ENCODE measurements at regions not wholly inside any gene's neighbourhood (a gene's known extent, or its start where the extent isn't known, plus 50 kb on each side); places are given as distances from the start of the nearest gene placed in this dataset.

GRCh38 chr10:28444031-28444430 is 88.9 kb upstream of the WAC start:
- TF ChIP-seq POLR2A (IDR thresholded peaks at IDR 0.05; ENCODE audit: low read length) (no peak), GATA1 (IDR thresholded peaks at IDR 0.05; ENCODE audit: low read depth, low read length) (no peak)
- DNase-seq = no peak

GRCh38 chr10:28445516-28445915 is 87.4 kb upstream of the WAC start:
- TF ChIP-seq POLR2A (IDR thresholded peaks at IDR 0.05; ENCODE audit: low read length) = no peak
- no peak for TF ChIP-seq GATA1 (IDR thresholded peaks at IDR 0.05; ENCODE audit: low read depth, low read length)
- DNase-seq = no peak

DNA sequence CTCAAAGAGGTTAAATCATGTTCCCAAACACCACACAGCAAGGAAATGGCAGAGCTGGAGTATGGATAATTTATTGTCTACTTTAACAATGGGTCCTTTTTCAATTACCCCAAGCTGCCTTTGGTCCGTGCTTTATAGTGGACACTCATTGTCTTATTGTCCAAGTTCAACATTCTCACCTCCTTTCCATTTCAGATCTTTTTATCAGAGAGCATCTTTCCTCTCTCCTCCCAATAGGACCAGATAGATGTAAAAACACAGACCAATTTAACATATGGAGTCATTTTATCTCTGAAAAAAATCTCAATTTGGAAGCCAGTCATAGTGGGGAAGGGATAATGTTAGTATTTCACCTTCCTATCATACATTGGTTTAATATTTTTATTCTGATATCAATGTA is 83.5 kb upstream of the WAC start:
- TF ChIP-seq POLR2A (IDR thresholded peaks at IDR 0.05; ENCODE audit: low read length) = no peak
- no peak for TF ChIP-seq GATA1 (IDR thresholded peaks at IDR 0.05; ENCODE audit: low read depth, low read length)
- DNase-seq = no peak

DNA sequence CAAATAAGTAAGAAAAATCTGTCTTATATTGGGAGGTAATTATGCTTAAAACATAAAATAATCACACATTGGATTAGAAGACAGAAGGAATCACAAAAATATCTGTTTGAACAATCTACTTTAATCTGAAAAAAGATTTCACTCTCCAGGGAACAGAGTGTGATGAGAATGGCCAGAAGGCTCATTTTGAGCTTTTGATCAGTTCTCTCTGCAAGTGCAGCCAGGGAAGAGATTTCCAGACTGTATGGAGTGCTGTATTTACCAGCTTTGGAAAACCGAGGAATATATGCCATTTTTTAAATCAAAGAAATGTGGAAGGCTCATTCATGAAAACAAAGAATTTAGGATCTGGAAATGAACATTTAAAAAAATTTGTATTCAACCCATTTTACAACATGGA is 83.0 kb upstream of the WAC start:
- DNase-seq = no peak
- TF ChIP-seq POLR2A (IDR thresholded peaks at IDR 0.05; ENCODE audit: low read length) (no peak), GATA1 (IDR thresholded peaks at IDR 0.05; ENCODE audit: low read depth, low read length) (no peak)

DNA sequence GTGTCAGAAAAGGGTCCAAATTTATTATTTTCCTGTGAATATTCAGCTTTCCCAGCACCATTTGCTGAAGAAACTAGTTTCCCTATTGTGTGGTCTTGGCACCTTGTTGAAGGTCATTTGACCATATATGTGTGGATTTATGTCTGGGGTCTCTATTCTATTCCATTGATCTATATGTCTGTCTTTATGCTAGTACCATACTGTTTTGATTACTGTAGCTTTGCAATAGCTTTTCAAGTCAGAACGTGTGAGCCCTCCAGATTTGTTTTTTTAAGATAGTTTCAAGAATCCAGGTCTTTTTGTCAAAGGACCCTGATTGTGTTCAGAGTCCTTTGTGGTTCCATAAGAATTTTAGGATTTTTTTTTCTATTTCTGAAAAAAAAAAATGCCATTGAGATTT is 79.0 kb upstream of the WAC start:
- no peak for DNase-seq
- no peak for TF ChIP-seq POLR2A (IDR thresholded peaks at IDR 0.05; ENCODE audit: low read length)
- TF ChIP-seq GATA1 (IDR thresholded peaks at IDR 0.05; ENCODE audit: low read depth, low read length) = no peak

GRCh38 chr10:28457110-28457509 is 75.8 kb upstream of the WAC start:
- TF ChIP-seq POLR2A (IDR thresholded peaks at IDR 0.05; ENCODE audit: low read length) = no peak
- no peak for TF ChIP-seq GATA1 (IDR thresholded peaks at IDR 0.05; ENCODE audit: low read depth, low read length)
- no peak for DNase-seq

- peak; percentile 14 to 69 for DNase-seq
Observed at GRCh38 chr10:28457873-28458272, 75.0 kb upstream of the WAC start.

- TF ChIP-seq GATA1 (IDR thresholded peaks at IDR 0.05; ENCODE audit: low read depth, low read length) (no peak), POLR2A (IDR thresholded peaks at IDR 0.05; ENCODE audit: low read length) (no peak)
- no peak for DNase-seq
Observed at GRCh38 chr10:28459453-28460144, 73.3 kb upstream of the WAC start.

DNA sequence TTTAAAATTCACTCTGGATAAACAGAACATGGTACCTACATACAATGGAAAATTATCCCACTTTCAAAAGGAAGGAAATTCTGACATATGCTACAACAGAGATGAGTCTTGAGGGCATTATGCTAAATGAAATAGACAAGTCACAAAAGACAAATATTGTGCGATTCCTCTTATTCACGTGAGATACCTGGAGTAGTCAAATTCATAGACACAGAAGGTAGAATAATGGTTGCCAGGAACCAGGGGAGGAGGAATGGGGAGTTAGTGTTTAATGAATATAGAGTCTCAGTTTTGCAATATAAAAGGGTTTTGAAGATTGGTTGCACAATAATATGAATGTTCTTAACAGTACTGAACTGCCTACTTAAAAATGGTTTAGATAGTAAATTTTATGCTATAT is 69.8 kb upstream of the WAC start:
- no peak for DNase-seq
- TF ChIP-seq GATA1 (IDR thresholded peaks at IDR 0.05; ENCODE audit: low read depth, low read length) (no peak), POLR2A (IDR thresholded peaks at IDR 0.05; ENCODE audit: low read length) (no peak)

- DNase-seq = no peak
- TF ChIP-seq GATA1 (IDR thresholded peaks at IDR 0.05; ENCODE audit: low read depth, low read length) = no peak
- no peak for TF ChIP-seq POLR2A (IDR thresholded peaks at IDR 0.05; ENCODE audit: low read length)
Observed at GRCh38 chr10:28463676-28464395, 69.1 kb upstream of the WAC start.

DNA sequence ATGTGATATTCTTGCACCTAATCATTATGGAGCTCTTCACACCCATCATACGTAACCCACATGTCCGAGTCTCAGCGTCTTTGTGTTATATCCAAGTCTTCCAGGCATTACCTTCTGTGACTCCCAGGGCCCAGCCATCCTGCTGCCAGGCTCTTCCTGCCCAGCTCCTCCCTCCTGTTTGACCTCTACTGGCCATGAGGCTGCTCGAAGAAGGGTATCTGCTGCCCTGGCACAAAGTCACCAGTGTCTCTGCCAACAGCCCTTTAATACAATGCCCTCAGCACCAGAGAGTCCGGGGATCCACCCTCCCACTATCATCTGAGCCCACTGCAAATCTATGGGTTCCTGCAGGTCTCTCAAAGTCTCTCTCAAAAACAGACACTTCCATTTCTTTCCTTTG is 65.3 kb upstream of the WAC start:
- TF ChIP-seq GATA1 (IDR thresholded peaks at IDR 0.05; ENCODE audit: low read depth, low read length) (no peak), POLR2A (IDR thresholded peaks at IDR 0.05; ENCODE audit: low read length) (no peak)
- DNase-seq = no peak

- no peak for TF ChIP-seq GATA1 (IDR thresholded peaks at IDR 0.05; ENCODE audit: low read depth, low read length)
- TF ChIP-seq POLR2A (IDR thresholded peaks at IDR 0.05; ENCODE audit: low read length) = no peak
- no peak for DNase-seq
Observed at GRCh38 chr10:28468707-28469483, 64.0 kb upstream of the WAC start.

DNA sequence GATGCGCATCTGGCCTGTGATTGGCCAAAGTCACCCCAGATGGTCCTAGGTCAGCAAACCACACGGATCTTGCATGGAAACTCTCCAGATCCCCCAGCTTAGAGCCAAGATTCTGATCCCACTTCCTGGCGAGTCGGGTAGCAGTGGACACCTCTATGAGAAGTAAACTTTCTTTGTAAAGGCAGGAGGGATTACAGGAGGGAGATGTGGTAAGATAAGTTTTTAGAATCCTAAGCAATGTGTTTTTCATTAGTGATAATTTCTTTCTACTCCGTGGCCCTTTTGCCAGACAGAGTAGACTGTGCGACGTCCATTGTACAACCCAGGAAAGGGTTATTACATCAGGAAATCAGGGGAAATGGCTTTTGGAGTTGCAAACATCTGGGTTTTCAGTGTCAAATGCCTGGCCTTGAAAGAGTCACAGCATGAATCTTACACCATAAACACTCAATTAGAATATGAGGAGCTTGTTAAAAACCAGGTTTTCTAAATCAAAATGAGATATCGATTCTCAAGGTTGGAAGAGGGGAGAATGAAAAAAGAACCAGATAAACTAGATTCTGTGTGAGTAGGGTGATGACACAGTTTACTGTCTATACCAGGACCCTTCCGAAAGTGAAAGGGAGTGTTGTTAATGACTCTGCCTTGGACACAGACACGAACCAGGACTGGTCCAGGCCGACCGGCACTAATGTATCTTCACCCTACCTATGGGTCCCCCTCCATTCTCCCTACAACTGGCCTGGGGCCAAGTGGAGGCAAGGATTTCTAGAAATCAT is 61.9 kb upstream of the WAC start:
- no peak for DNase-seq
- no peak for TF ChIP-seq POLR2A (IDR thresholded peaks at IDR 0.05; ENCODE audit: low read length)
- TF ChIP-seq GATA1 (IDR thresholded peaks at IDR 0.05; ENCODE audit: low read depth, low read length) = no peak

GRCh38 chr10:28471652-28472050 is 61.3 kb upstream of the WAC start:
- DNase-seq = no peak

More at GRCh38 chr10:28471652-28472050, 61.3 kb upstream of the WAC start:
- TF ChIP-seq GATA1 (IDR thresholded peaks at IDR 0.05; ENCODE audit: low read depth, low read length) = no peak
- no peak for TF ChIP-seq POLR2A (IDR thresholded peaks at IDR 0.05; ENCODE audit: low read length)

Data from erythroblast (primary cell).